Right renal cortex interstitium (tissue), 3 donors: ENCODE measurements at regions not wholly inside any gene's neighbourhood (a gene's known extent, or its start where the extent isn't known, plus 50 kb on each side); places are given as distances from the start of the nearest gene placed in this dataset.

ENCODE experiments used
- DNase-seq, 3 donors: peaks; one replicate each; pipeline ENCODE4 v3.0.0-alpha.2; 2013; ENCODE audit warnings: low read depth in 3 of 3, low spot score in 2 of 3

DNA sequence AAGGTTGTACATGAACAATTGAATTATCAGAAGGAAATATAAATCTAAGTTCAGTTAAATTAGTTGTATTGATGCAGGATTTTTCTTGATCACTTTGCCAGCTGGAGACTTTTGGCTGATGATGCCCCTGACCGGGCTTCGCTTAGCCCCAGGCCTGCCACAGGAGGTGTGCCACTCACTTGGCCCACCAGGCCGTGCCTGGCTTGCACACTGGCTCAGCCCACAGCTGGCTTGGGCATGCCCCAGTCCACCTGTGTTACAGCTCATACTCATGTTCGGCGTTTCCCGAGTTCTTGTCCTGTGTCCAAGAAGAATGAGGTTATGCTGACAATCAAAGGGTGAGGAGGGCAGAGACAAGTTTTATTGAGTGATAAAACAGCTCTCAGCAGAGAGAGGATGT lies 773.9 kb upstream of the FANCL start:
- DNase-seq, result no peak

DNA sequence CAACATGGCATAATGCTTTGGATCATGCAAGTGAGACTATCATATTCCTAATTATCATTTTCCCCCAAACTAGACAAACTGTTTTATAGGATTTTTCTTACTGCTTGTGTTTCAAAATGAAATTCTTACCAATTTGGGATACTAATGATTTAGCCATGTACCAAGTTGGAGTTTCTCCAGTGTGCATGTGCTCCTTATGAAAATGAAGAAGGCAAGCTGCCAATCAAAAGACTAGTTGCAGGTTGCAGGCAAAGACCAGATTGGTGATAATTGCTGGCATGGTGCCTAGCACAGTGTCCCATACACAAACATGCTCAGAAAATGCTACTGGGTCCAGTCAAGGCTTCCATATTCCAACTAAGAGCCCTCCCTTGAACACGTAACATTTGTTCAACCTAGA lies 771.8 kb upstream of the FANCL start:
- no peak for DNase-seq

DNA sequence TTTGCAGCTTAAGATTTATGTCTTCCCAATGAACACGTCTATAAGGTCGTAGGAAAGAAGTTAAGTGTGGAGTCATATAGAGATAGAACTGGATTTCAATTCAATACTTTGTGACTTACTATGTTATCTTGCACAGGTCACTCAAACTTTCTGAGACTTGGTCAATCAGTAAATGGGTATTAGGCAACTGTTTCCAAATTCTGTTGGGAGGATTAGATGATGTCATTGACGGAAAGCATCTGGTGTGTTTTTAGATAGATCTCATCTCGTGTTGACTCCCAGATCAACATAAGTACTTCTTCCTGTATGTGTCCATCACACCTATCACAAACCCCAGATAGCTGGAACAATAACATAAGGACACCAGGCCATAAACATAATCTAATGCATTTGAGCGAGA lies 771.1 kb upstream of the FANCL start:
- DNase-seq, result no peak

DNA sequence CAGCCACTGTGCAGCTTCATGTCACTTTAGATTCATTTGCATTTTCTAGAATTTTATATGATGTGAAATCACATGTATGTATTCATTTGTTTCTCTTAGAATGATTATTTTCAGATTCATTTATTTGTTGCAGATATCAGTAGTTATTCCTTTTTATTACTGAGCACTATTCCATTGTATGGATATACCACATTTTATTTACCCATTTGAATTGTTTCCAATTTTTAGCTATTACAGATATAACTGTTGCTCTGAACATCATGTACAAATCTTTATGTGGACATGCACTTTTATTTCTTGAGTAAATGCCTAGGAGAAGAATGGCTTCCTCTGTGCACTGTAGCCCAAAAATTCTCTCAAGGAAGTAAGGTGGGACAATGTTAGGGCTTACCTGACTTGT lies 767.8 kb upstream of the FANCL start:
- DNase-seq, result no peak

DNA sequence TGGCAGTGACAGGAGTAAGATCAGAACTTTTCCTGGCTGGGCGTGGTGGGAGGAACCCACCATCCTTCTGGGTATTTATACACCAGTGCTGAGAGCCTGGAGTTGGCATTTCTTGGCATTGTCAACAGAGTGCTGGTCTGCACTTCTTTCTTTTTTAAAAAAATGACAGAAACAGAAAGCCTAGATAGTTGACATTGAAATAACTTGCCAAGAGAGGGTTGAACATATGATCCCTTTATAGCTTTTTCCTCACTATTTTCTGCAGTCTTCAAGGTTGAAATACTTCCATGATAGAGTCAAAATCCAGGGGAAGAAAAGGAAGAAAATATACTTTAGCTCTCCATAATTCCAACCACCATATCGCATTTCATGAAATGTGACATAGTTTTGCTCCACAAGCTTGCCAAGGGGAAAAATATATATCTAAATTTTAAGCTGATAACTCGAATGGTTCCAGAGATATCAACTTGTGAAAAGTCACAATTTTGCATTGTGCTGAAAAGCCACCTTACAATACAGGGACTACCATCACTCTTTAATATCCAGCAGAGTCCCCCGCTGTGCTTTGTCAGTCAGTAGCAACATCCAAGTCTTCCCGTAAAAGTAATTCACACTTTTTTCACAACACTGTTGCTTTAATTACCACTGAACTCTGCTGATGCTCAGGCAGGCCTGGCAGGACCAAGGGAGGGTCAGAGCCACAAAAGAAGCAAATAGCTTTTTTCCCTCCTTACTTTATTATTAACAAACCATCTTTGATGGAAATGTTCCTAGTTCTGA lies 764.9 kb upstream of the FANCL start:
- DNase-seq, result no peak

DNA sequence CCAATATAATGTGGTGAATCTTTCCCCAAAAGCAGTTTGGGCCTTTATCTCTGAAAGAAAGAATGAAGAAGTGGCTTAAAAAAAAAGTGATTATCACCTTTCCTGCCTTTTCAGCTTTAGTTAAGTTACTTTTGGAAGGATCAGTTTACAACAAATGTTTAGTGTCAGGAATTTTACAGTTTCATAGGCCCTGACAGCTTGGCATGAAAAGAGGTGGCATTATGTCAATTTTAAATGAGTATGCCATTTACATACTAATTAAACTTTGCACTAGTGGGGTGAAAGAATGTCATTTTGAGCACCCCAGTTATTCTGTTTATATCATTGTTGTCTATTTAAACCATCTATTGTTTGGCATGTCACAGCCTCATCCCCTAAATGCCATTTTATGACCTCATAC lies 763.5 kb upstream of the FANCL start:
- DNase-seq, result no peak

DNA sequence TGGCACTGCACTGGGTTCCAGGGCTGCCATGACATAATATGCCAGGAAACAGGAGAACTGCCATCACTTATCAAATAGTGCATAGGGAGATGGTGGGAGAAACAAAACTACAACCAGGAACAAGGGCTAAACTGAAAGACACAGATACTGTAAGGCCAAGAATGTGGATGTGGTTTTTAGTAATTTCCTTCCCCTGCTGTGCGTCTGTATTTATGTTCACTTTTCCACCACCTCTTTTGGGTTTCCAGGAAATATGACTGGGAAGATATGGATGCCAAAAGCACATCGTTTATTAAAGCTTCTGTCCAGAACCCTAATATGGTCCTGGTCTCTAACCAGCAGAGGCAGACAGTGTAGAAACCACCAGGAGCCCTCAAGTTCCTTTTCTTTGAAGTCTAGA lies 759.7 kb upstream of the FANCL start:
- DNase-seq, result no peak

DNA sequence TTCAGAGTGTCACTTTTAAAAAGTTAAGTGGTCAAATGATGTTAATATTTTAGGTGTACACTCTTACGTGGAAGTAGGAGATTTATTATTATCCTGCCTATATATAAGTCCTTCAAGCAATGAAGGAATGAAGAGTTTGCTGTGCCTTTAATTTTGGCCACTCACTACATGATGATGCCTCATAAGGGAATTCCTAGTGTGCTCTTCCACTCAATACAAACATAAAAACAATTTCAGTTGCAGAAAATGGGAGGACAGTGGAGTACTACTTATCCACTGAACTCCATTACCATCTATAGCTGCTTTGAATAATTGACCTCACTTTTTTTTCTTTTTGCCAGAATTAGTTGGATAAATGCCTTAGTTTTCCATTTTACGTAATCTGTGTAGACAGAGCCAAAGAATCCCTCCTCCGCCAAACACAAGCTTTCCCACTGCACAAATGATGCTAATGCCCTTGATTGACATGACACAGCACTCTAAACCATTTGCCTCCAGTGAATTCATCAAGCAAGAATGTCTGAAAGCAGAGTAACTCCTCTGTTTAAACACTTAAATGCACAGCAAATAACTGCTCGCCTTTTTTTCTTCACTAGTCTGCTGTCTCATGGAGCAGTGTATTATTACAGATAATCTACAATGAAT lies 751.1 kb upstream of the FANCL start:
- no peak for DNase-seq

DNA sequence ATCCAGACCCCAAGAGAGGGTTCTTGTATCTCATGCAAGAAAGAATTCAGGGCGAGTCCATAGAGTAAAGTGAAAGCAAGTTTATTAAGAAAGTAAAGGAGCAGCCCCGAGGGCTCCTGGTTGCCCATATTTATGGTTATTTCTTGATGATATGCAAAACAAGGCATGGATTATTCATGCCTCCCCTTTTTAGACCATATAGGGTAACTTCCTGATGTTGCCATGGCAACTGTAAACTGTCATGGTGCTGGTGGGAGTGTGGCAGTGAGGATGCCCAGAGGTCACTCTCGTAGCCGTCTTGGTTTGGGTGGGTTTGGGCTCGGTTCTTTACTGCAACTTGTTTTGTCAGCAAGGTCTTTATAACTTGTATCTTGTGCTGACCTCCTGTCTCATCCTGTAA lies 750.2 kb upstream of the FANCL start:
- no peak for DNase-seq

DNA sequence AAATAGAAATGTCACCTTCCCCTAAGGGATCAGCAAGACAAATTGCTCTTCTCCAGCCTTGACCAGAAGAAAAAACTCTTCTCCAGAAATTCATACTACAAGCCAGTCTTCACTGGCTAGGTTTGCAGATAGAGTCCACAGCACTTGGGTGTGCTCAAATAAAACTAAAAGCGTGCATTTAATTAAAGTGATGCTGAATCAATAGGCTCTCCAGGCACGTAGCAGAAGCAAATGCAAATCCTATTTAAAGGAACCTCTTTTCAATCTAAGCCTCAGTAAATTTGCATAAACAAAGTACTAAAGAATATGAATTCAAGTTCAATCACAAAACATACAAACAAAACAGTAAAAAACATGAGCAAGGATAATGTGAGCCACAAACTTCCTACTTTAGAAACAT lies 744.4 kb upstream of the FANCL start:
- no peak for DNase-seq

DNA sequence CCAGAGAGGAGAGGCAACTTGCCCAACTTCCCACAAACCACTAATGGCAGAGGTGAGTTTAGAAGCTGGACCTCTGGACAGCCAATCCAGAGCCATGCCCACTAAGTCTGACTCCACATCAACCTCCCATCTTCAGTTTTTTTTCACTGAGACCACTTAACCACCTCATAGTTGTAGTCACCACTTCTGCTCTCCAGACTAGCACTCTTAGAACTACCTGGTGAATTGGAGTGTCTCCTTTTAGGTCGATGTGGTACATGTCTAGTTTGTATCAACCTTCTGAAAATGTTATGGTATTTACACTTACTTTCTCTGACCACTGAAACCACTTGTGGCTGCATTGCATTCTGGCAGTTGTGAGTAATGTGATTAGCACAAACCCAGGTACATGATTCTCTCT lies 743.6 kb upstream of the FANCL start:
- DNase-seq, result no peak

DNA sequence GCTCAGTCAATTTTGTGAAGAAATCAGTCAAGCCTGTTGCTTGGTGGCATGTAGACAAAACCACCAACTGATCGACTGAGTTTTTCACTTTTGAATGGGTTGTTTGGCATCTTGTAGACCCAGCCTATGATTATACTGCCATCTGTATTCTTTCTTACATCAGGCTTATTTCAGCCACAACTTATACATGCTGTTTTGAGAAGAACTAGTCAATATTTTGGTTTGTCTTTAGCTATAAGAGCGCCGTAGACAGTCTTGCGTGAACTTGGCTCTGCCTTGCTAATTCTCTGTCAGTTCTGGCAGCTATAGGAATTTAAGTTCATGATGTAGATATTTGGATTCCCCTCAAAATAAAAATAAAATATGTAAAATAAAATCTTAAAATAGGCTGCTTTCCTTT lies 742.0 kb upstream of the FANCL start:
- DNase-seq, result no peak

DNA sequence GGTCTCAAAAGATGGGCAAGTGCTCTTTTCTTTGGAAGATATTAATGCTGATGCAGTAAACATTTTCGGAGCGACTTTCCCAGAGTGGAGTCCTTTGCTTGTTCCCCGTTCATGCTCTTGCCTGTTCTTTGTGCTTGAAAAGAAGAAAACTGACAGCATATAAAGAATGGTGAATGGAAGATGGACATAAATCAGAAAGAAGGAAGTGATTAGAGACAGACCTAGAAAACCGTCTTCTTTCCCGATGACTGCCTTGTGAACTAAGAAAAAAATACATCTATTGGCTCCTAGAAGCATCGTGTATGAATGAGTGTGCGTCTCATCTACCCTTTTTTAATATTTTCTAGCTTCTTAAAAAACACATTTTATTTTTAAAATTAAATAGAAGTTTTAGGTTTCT lies 740.1 kb upstream of the FANCL start:
- no peak for DNase-seq

DNA sequence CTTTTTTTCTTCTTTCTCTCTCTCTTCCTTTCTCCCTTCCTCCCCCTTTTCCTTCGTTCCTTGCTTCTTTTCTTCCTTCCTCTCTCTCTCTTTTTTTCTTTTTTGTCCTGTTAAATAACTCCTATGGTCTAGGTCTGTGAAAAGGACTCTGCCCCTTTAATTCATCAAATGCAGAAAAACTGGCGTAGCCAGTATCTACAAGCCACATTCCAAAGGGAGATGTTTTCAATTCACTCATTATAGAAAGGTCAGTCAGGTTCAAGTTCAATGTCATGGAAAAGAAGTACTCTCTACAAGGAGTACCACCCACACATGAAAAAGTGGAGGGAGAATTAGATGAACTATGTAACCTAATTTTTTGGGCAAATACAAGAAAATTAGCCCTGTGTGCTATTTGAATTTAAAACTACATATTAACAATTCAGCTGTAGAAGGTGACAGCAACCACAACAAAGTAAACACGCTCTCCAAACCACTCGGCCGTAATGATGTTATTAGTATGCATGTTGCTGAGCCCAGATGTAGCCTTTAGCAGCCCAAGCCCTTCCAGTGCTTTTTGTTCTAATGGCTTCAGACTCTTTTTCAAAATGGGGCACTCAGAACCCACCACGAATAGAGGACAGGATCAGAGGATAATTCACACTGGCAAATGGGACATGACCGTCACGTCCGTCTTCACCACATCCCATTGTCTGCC lies 735.4 kb upstream of the FANCL start:
- DNase-seq, result no peak

DNA sequence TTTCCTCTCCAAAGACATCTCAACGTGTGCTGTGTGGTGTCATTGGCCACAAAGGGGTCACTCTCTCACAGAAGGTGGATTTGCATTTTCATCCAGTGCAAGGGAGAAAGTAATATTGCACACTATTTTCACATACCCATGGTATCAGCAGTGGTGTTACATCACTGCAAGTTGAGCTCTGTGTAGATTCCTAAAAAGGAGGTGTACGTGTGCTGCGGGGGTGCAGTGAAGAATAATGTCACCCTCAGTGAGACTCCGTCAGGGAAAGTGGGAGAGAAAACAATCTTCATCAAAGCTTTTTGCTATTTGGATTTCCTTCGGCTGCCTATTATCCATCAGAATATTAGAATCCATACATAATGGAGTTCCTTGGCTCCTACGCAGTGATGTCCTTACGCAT lies 733.8 kb upstream of the FANCL start:
- DNase-seq, result no peak

DNA sequence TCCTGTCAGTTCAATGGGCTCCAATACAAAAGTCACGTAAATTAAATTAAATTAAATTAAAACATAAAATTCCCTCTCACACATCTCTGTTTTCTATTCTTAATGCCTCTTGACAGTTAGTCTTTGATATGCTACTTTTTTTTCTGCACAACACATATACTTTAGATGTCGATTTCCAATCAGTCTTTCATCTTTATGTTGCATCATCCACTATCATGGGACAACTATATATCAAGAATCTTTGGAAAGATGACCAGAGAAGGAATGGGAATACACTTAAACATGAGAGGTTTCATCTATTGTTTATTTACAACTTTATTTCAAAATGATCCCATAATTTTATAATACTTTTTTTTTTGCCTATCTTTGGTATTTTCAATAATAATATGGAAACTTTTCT lies 733.3 kb upstream of the FANCL start:
- no peak for DNase-seq

DNA sequence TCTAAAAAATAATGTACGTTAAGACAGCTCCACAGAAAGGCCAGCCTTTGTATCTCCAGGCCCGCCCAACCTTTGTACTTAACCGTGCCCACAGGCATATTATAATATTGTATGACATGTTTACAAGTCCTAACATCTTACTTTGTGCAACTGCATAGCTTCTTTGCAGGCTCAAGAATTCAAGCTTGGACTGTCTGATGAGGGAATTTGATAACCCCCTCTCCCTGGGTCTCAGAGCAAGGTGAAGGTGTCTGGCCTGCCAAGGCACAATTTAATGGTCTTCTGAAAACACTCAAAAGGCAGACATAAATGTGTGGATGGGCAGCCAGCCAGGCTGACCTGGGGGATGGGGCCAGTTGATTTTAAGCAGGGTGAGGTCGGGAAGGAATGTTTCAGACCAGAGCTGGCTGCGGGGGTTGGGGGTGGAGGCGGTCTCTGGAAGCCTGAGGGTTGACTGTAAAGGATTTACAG lies 732.7 kb upstream of the FANCL start:
- no peak for DNase-seq

DNA sequence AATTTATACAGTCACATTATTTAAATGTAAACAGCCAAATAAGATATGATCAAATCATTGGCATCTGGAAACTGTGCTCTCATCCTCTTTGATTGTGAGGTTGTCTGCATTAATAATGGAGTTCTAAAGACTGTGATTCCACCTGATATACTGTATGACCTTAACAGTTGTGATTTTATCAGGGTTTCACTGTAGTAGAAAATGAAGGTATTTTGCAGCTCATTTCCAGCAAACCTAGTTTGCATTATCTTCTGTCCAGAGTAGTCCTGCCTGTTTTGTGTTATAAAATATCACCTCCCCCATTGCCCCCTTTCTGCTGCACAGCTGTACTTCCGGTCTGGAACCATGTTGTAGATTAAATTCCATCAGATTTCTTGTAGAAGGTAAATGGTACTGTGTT lies 731.6 kb upstream of the FANCL start:
- DNase-seq, result no peak

DNA sequence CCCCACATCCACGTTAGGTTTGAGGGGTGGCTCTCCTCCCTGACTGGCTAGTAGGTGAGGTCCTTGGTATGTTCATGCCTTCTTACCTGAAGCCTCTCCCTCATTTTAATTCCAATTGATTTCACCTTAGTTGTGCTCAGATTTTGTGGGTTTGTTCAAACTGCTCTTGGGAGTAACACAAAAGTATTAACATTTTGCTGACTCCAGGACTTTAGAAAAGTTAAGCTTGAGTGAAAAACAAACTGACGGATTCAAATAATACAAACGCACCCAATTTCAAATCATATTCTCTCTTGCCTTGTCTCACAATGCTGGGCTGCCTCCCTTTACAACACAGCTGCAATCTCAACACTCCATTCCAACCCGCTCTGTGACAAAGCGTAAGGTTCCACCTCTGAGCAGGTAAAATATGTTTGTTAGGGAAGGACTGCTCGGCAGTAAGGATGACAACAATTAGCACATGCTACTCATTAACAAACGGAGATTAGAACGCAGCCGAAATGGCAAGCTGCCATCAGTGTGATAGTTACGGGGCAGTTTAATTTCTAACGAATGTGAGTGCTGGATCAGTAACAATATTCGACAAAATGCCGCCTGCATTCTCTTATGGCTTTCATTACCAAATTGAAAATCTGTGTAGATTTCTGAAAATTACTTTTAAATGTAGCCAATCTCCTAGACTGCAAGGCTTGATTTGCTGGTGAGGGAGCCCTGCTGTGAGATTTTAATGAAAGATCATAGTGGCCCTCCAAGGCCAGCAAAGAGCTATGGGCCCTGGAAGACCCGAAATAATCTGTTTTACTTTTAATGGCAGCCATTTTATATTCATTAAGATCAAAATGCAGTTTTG lies 730.6 kb upstream of the FANCL start:
- no peak for DNase-seq

DNA sequence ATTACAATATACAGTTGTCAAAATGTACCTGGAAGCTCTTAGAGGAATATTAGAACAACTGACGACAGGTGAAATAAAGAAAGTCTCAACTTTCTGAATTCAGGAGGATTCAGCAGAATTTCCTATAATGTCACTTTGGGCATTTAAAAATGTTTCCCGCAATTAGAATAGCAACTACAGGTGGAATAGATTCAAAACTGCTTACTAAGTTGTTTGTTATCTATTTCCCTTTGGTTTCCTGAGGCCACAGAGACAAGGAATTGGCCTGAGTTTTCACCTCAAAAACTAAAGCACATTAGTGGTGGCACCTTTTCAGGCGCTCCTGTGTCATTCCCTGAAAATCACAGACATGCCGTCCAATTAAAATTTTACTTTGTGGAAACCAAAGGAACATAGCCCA lies 729.2 kb upstream of the FANCL start:
- no peak for DNase-seq

DNA sequence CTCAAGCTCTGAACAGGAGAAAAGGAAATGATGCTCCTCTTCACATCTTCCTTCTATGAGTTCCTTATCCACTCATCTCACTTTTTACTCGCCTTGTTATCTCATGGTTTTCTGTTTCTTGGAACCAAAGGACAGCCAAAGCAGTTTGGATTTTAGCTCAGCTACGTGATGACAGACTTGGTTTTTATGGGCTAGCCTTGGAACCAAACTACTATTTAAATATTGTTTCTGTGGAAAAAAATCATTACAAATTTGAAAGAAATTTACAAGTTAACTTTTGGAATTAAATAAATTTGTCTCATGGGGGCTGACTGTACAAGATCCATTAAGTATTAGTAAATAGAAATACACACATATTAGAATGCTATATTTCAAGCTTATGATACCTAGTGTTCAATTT lies 727.8 kb upstream of the FANCL start:
- DNase-seq, result no peak
